ENCODE measurements at regions not wholly inside any gene's neighbourhood (a gene's known extent, or its start where the extent isn't known, plus 50 kb on each side); places are given as distances from the start of the nearest gene placed in this dataset.

DNA sequence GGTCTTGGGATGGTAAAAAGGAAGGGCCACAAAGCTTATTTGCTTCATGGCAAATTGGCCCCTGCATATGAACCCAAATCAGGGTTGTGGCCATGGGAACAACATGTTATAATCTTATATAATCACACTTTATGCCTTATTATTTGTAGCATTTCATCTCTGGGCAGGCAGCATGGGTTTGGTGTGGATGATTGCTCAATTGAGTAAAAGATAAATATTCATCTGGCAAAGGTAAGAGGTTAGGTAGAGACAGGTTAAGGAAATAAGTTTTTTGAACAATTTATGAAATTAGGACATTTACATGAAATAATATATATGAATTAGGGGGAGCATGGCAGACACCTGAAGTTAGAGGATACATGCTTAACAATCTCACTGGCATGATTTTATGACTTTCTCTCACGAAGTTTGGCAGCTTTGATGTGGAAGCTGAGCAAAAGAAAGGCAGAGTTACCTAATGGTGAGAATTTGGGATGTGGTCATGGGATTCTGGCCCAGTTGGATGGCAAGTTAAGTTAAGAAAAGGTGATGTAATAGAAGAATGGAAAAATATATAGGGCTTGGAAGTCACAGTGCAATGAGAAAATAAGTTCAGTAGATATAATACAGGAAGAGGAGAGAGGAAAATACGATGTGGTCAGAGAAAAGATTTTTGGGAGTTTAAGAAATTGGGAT, 88.1 kb upstream of the FAM3C start:
- in situ Hi-C loops (cut with HindIII; ENCODE audit: low sequenced_read_pairs): no loop called here
- H3K4me3 ChIP-seq (ENCODE audit: low read depth, low read length): no peak overlapping the region
- no peak for DNase-seq (ENCODE audit: low read depth)

DNA sequence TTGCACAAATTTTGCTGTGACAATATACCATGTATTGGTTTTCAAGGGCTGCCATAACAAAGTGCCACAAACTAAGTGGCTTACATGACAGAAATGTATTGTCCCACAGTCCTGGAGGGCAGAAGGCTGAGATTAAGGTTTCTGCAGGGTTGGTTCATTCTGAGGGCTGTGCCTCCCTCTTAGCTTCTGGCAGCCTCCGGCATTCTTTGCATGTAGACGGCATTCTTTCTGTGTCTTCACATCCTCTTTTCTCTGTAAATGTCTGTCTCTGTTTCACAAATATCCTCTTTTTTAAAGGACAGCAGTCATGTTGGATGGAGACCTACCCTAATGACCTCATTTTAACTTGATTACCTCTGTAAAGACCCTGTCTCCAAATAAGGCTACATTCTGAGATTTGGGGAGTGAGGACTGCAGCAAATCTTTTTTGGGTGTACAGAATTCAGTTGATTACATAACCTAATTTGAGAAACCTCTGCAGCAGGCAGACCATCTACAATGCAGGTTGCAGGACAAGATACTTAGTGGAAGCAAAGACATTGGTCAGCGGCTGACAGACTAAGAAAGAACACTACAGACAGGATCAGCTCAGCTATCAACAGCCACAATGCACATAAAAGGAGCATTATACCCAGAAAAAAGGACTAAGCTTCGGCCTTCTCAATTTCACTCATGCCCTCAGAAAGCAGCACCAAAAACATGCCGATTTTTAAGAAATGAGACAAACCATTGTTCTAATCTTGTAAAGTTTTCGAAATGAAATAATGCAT, 84.6 kb upstream of the FAM3C start:
- in situ Hi-C loops (cut with HindIII; ENCODE audit: low sequenced_read_pairs): no loop called here
- no peak overlapping the region for H3K4me3 ChIP-seq (ENCODE audit: low read depth, low read length)
- DNase-seq (ENCODE audit: low read depth): no peak
- TF ChIP-seq, protein P1, sequence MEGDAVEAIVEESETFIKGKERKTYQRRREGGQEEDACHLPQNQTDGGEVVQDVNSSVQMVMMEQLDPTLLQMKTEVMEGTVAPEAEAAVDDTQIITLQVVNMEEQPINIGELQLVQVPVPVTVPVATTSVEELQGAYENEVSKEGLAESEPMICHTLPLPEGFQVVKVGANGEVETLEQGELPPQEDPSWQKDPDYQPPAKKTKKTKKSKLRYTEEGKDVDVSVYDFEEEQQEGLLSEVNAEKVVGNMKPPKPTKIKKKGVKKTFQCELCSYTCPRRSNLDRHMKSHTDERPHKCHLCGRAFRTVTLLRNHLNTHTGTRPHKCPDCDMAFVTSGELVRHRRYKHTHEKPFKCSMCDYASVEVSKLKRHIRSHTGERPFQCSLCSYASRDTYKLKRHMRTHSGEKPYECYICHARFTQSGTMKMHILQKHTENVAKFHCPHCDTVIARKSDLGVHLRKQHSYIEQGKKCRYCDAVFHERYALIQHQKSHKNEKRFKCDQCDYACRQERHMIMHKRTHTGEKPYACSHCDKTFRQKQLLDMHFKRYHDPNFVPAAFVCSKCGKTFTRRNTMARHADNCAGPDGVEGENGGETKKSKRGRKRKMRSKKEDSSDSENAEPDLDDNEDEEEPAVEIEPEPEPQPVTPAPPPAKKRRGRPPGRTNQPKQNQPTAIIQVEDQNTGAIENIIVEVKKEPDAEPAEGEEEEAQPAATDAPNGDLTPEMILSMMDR (IDR thresholded peaks at IDR 0.05; ENCODE audit: low read depth, low read length, missing control alignments): no peak

More for the DNA sequence above, 88.1 kb upstream of the FAM3C start:
- TF ChIP-seq, protein P1 (IDR thresholded peaks at IDR 0.05; ENCODE audit: low read depth, low read length, missing control alignments): no peak

DNA sequence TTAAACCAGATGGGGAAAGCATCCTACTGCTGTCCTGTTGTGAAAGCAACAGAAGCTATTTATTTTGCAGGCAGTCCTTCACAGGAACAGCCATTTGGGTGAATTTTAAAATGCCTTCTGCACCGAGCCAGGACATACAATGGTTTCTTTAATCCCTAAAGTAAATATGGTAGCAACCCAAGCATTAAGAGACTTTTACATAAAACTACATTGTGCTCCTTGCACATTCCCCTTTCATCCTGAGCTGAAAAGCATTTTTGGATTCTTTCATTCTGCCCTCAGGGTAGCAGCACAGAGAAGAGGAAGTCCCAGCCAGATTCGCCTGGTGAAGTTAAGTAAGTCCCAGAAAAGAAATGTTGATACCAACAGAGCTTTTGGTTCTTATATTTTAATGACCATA, 84.0 kb upstream of the FAM3C start:
- in situ Hi-C loops (cut with HindIII; ENCODE audit: low sequenced_read_pairs): no loop called here
- no peak for DNase-seq (ENCODE audit: low read depth)
- TF ChIP-seq, protein P1 (IDR thresholded peaks at IDR 0.05; ENCODE audit: low read depth, low read length, missing control alignments): no peak
- H3K4me3 ChIP-seq (ENCODE audit: low read depth, low read length): no peak overlapping the region

DNA sequence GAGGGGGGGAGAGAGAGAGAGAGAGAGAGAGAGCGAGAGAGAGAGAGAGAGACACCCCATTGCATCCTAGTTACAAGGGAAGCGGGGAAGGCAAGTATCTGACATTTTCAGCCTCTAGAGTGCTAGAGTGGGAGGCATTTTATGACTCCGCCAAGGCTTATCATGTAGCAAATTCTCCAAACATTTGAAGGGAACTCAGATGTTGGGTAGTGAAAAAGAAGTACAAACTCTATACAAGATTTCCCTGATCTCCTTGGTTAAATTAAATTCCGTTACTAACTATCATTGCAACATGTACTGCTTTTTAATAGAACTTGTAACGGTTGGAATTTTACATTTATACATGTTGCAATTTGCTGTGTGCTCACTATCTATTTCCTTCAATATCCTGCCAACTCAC, 83.4 kb upstream of the FAM3C start:
- DNase-seq (ENCODE audit: low read depth): no peak
- in situ Hi-C loops (cut with HindIII; ENCODE audit: low sequenced_read_pairs): no loop called here
- H3K4me3 ChIP-seq (ENCODE audit: low read depth, low read length): no peak overlapping the region
- TF ChIP-seq, protein P1 (IDR thresholded peaks at IDR 0.05; ENCODE audit: low read depth, low read length, missing control alignments): no peak

DNA sequence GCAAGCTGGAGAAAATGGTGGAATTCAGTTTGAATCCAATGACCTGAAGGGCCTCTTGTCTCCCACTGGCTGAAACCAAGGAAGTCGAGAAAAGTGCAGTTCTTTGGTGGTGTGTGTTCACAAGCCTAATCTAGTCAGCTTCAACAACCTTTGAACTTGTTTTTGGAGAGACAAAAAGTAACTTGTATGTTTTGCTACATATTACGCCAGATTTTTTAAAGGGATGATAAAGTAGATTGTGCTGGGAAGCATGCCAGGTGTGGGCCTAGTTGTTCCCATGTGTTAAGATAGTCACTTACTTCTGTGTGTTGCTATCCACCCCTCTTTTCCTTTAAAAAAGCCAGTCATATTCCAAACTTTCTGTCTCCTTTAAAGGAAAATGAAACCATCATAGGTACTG, 79.7 kb upstream of the FAM3C start:
- TF ChIP-seq, protein P1 (IDR thresholded peaks at IDR 0.05; ENCODE audit: low read depth, low read length, missing control alignments): no peak
- H3K4me3 ChIP-seq (ENCODE audit: low read depth, low read length): no peak overlapping the region
- in situ Hi-C loops (cut with HindIII; ENCODE audit: low sequenced_read_pairs): no loop called here
- no peak for DNase-seq (ENCODE audit: low read depth)

DNA sequence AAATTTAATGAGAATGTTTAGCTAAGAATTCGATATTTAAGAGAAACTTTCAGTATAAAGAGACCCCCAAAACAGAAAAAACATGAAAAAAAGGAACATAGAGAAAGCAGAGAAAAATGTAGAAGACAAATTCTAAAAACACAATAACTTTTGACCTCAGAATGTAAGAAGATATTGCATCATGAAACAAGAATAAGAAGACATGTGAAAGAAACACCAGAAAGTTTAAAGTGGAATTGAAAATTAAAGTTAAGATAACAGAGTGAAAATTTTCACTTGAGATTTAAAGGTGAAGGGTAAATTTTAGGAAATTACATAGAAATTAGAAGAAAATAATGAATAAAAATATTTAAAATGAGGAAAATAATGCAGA, 78.2 kb upstream of the FAM3C start:
- in situ Hi-C loops (cut with HindIII; ENCODE audit: low sequenced_read_pairs): no loop called here
- no peak for DNase-seq (ENCODE audit: low read depth)
- no peak overlapping the region for H3K4me3 ChIP-seq (ENCODE audit: low read depth, low read length)
- TF ChIP-seq, protein P1 (IDR thresholded peaks at IDR 0.05; ENCODE audit: low read depth, low read length, missing control alignments): no peak
